Pancreas (tissue), 10 donors: ENCODE measurements at regions not wholly inside any gene's neighbourhood (a gene's known extent, or its start where the extent isn't known, plus 50 kb on each side); places are given as distances from the start of the nearest gene placed in this dataset.
A peak's percentile ranks its signal among the peaks of the same experiment; 100 is the strongest.

Experiments
- ATAC-seq, 4 donors: fragments of 200-7000 bp; cut with Tn5 transposase; one replicate each; pipeline versions ENCODE4 v1.8.0 to v1.9.1; 2020; ENCODE audit warnings: mild to moderate bottlenecking in 4 of 4, moderate library complexity in 4 of 4
- DNase-seq, 6 donors: peaks; one replicate each; pipeline ENCODE4 v3.0.0-alpha.2; 2020
- FAIRE-seq: peaks from 2 replicates; lab custom pipeline; 2012; peaks lifted over from hg19 to GRCh38; lab: Jason Lieb, UNC
- H3K27ac ChIP-seq, 4 donors: fragments of 200-600 bp; sonication (generic); 1 replicate in 3 of 4; 2 replicates in 1 of 4; pipeline versions ENCODE4 v1.5.0 to v1.8.0; 2020
- H3K27me3 ChIP-seq, 4 donors: fragments of 200-600 bp; one replicate each; pipeline ENCODE4 v1.8.0; 2021
- H3K36me3 ChIP-seq, 3 donors: fragments of 200-600 bp; sonication (generic) in 1 of 3; one replicate each; pipeline versions ENCODE4 v1.5.0 to v1.8.0; 2020 to 2021
- H3K4me1 ChIP-seq, 3 donors: fragments of 200-600 bp; one replicate each; pipeline ENCODE4 v1.8.0; 2021
- H3K4me3 ChIP-seq, 4 donors: fragments of 200-600 bp; sonication (generic) in 2 of 4; one replicate each; pipeline versions ENCODE4 v1.5.0 to v1.8.0; 2020 to 2021
- H3K9me3 ChIP-seq, 4 donors: fragments of 200-600 bp; one replicate each; pipeline ENCODE4 v1.8.0; 2021
- CTCF ChIP-seq, 4 donors: fragments of 200-600 bp; sonication (generic) in 3 of 4; IDR thresholded peaks; one replicate each; pipeline versions ENCODE4 v1.5.0 to v1.8.0; 2021; ENCODE audit warnings: antibody characterized with exemption in 4 of 4
- WGBS, 2 donors: extraction: QIAGEN DNeasy Blood & Tissue Kit; methylation state at CpG; one replicate each; pipeline ENCODE4 v1.1.7; 2013; 5-methylcytosine and 5-hydroxymethylcytosine counted together
- intact Hi-C, 3 donors: fragments of 100-400 bp; cut with DNase I; formaldehyde crosslinking; loops; one replicate each; pipeline versions ENCODE4 v1.11.1 to v1.14.2; 2022
- donor health status: healthy with polysubstance abuse.
- donor health status: DM: no; HTN: no; CAD: no; lungs with moderate emphysema.
- donor health status: DM: no; HTN: no; CAD: no.
- donor health status: control.
- donor health status: control.
- donor health status: Bipolar disorder and iron deficiency.
- donor health status: DM: yes; HTN: yes; CAD: no.
- donor health status: DM: no; HTN: no; CAD: no.
- donor health status: DM: no; HTN: no; CAD: no.
- donor health status: DM: yes; HTN: yes; CAD: no.

- intact Hi-C loops, result no loop called here
- no peaks in the 10 kb centered on the region for H3K4me1 ChIP-seq
- DNase-seq (no peak), FAIRE-seq (no peak), ATAC-seq (peak in 3 of 4 donors; percentile 48 to 73 (median 68))
- no peak for TF ChIP-seq CTCF (IDR thresholded peaks at IDR 0.05)
- no peaks in the 10 kb centered on the region for H3K27me3 ChIP-seq
- no peaks in the 10 kb centered on the region for H3K36me3 ChIP-seq
- no peaks in the 10 kb centered on the region for H3K9me3 ChIP-seq
- WGBS, 2 donors, result 67% methylated on average over 16 of the region's 16 CpGs
- no peak overlapping the region for H3K4me3 ChIP-seq
- H3K27ac ChIP-seq, result no peak overlapping the region
Measured at GRCh38 chr1:229199261-229200243, 71.4 kb upstream of the RAB4A start.

GRCh38 chr1:229203030-229203751 is 67.7 kb upstream of the RAB4A start:
- Histone ChIP-seq H3K4me3 (no peak overlapping the region), H3K27me3 (no peaks in the 10 kb centered on the region), H3K27ac (no peak overlapping the region), H3K4me1 (no peaks in the 10 kb centered on the region), H3K36me3 (no peaks in the 10 kb centered on the region), H3K9me3 (no peaks in the 10 kb centered on the region)
- FAIRE-seq (no peak), ATAC-seq (peak in 2 of 4 donors; percentile 50 to 51), DNase-seq (peak in 1 of 6 donors; percentile 44)
- WGBS, 2 donors, result 89 to 91% methylated on average over 5 of the region's 5 CpGs
- intact Hi-C loops, result no loop called here
- TF ChIP-seq CTCF (IDR thresholded peaks at IDR 0.05), result no peak

DNA sequence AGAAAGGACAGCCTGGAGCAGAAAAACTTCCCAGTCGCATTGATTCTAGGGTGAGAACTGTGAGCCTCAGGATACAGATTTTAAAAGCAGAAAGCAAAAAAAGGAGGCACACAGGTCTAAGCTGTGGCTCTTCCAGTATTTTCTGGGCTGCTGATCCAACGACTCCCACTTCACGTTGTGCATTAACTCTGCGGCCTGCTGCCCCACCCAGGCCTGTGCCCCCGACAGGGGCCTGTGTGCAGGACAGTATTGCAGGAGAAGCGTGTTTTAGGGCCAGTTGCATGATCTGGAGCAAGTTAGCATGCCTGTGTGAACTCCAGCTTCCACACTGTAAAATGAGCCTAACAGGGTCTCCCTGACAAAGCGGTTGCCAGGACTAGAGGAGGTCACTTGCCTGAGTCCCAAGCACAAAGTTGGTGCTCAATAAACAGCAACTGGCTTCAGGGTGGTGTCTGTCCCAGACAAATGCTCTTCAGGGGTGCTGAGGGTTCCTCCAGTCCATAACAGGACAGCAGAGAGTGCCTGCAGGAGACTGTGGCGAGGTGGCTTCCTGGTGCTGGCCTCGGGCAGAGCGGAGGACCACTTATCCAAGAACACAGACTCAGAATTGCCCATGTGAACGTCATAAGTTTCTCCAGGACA is 66.8 kb upstream of the RAB4A start:
- no peak for TF ChIP-seq CTCF (IDR thresholded peaks at IDR 0.05)
- WGBS, 2 donors, result 86 to 94% methylated on average over 11 of the region's 11 CpGs
- Histone ChIP-seq H3K36me3 (no peaks in the 10 kb centered on the region), H3K4me3 (no peak overlapping the region), H3K27ac (no peak overlapping the region), H3K27me3 (no peaks in the 10 kb centered on the region), H3K4me1 (no peaks in the 10 kb centered on the region), H3K9me3 (no peaks in the 10 kb centered on the region)
- FAIRE-seq (no peak), ATAC-seq (no peak), DNase-seq (no peak)
- intact Hi-C loops, result no loop called here

GRCh38 chr1:229204921-229205777 is 65.8 kb upstream of the RAB4A start:
- peak in 2 of 4 donors; percentile 23 to 31 for ATAC-seq
- no peak for FAIRE-seq
- Histone ChIP-seq H3K9me3 (no peaks in the 10 kb centered on the region), H3K4me3 (no peak overlapping the region), H3K27ac (no peak overlapping the region), H3K27me3 (no peaks in the 10 kb centered on the region), H3K4me1 (no peaks in the 10 kb centered on the region), H3K36me3 (no peaks in the 10 kb centered on the region)
- intact Hi-C loops, result no loop called here
- DNase-seq, result no peak
- WGBS, 2 donors, result 78 to 82% methylated on average over 17 of the region's 17 CpGs
- TF ChIP-seq CTCF (IDR thresholded peaks at IDR 0.05), result no peak
